ENCODE measurements at regions not wholly inside any gene's neighbourhood (a gene's known extent, or its start where the extent isn't known, plus 50 kb on each side); places are given as distances from the start of the nearest gene placed in this dataset.

DNA sequence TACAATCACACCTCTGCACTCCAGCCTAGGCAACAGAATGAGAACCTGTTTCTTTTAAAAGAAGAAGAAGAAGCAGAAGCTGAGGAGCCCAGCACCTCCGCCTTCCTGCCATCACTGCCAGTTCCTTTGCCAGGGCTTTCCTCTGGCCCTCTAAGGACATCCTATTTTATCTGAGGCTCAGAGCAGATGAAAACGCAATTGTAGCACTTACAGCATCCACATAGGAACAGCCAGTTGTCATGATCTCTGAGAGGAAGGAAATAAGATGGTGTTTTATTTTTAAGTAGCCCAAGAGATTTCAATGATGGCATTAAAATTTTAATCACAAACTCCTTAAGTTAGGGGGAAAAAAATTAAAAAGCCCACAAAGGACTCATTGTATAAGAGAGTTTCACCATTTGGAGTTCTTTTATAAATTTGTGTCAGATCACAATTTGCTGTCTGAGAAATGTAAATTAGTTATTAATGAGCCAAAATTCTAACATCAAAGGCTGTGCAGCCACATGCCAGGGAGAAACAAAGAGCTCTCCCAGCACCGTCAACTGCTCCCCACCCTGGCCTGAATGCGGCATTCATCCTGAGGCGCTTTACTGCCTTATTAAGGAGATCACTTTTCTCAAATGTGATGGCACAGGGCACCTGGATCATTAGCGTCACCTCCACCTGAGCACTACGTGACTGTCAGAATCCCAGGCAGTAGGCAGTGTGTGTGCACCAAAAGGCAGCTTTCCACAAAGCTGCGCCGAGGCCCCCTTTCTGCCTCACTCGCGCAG is 393.0 kb downstream of the FOXO1 start:
- no peak for DNase-seq

DNA sequence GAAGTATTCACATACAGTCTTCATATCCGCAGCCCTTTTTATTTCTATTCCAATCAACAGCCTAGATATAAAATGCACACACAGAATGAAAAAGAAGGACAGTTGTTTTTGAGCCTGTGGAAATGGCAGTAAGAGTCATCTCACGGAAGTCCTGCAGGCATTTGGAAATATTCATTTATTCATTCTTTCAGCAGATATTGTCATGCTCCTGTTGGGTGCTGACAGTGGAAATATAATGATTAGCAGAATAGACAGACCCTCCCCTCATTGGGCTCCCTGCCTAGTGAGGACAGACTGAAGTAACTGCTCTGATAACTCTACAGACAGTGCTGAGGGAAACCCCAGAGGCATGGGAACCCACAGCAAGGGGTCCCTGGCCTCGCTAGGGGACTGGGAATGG is 392.3 kb downstream of the FOXO1 start:
- DNase-seq: no peak

DNA sequence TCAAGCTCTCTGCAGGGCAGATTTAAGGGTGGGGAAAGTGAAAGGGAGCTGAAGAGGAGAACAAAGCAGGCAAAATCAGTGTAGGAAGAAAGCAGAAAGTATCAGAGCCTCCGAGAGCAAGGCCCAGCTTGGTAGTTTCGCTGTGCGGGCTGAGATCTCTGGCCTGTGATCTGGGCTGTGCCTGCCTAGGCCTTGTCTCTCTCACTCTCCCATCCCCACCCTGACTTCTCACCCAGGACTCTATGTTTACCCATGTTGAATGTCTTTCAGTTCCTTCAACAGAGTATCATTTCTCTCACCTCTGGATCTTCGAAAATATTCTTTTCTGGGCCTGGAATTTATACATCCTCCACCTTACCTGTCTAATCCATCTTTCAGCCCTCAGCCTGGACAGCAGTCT is 391.3 kb downstream of the FOXO1 start:
- no peak for DNase-seq

DNA sequence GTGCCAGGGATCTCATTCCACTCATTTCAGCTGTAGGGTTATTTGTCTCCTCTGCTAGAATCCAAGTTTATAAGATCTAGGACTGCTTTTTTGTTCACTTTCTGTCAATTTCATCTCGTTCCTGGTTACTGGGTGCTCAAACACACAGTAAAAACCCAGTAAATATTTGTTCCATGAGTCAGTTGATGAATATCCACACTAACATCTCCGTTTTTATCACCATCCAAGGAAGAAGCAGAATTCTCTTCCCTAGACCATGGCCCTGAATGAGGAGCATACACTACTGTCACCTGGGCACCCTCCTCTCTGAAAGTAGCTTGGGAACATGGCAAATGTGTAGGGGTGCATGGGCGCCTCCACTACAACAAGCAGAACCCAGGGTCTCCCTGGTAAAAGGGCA is 390.8 kb downstream of the FOXO1 start:
- DNase-seq: no peak

DNA sequence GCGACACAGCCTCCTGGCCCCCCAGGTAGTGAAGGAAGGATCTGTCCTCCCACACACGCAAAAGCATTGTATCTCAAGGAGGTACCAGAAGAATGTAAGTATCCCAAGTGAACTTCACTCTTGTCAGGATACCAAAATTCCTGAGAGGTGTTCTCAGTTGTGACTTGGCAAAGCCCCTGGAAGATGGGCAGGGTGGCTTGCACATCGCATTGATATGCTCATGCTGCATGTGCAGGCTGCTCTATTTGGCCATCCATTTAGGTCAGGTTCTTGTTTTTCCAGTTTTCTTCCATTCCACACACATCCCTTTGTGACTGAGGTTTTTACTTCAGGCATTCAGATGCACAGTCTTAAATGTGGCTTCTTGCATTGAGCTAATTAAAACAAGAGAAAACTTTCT is 382.8 kb downstream of the FOXO1 start:
- no peak for DNase-seq

DNA sequence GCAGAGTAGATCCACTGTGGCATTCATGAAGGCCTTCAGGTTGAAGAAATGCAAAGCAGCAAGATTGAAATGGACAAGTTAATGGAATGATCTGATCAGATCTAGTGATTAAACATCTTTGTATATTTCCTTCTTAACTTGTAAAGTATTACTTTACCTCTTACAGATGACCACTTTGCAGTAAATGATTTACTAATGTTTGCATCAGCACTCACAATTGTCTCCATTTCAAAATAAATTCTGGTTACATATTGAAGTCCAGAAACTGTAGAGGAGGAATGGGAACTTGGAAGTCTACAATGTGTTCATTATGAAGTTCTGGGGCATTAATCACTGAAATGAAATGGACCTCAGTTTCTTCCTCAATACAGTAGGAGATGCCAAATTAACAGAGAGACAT is 380.8 kb downstream of the FOXO1 start:
- DNase-seq: no peak

DNA sequence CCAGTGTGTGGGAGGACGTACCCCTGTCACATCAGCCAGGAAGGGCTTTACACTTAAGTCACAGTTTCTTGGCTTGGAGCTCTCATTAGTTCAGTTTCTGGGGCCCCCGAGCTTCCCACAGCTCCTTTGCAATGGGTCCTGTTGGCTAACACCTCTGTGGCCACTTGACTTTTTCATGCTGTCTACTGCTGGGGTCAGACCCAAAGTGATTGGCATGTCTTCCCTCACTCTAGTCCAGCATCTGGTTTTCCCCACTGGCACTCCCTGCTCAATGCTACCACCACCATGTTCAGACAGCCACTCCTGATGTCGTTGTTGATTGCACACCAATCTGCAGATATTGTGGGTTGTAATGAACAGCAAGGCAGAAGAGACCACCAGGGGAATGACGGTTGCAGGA is 379.0 kb downstream of the FOXO1 start:
- no peak for DNase-seq

DNA sequence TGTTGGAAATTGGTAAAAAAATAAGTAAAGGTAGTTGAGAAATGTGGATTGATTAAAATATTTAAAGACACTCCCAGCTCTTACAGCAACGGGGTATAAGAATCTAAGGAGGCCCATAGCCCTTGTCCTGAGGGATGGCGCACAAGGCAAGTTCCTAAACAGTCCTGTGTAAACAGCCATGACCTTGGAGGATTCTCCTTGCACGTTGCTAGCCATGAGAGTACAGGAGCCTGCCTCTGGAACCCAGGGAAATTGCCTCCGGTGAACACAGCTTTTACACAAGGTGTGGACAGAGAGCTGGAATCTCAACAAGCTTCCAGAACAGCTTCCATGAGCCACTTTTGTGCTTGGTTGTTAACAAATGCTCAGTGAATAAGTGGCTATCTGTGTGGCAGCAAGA is 378.2 kb downstream of the FOXO1 start:
- DNase-seq: no peak

DNA sequence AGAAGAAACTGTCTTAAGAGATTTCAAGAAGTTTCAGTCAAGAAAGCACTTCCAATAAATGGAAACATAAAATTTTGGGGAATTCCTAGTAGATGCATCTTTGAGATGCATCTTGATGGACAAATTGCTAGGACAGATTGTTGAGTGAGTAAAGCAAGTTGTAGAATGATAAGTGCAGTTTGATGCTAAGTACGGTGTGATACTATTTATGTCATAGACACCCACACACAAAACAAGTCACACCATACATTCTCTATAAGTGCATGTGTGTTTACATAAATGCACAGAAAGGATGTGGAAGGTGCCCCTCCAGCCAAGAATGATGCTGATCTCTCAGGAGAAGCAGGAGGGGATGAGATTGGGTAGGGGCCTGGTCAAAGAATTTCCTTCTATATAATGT is 375.7 kb downstream of the FOXO1 start:
- no peak for DNase-seq

DNA sequence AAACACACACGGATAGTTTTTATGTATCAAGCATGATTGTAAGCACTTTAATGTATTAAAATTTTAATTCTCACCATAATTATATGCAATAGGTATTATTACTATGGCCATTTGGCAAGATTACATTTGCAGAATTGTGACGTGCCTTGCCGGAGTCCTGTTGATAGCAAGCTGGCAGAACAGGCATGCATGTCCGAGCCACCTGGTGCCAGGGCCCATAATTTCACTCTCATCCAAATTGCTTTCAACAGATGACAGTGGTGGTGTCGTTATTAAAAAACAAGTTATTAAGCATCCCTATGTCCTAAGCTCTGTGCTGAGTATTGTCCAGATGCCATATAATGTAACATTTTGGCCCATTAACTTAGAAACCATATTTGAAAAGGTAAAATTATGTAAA is 374.3 kb downstream of the FOXO1 start:
- no peak for DNase-seq

DNA sequence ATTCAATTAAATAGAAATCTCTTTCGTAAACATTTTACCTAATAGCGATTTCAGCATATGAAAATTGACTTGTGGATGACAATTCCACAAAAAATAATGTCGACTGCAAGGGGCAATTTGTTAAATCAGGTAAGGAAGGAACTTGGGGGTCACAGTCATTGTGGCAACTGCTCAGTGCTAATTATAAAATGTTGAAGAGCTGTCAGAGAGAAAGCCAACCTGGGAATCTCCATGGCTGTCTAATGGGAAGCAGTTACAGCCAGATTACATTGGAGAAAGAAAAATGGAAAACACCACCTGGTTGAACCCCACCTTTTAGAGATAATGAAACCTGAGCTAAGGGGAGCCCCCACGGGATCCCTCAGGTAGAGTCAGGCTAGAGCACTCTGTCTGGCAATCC is 373.9 kb downstream of the FOXO1 start:
- no peak for DNase-seq

DNA sequence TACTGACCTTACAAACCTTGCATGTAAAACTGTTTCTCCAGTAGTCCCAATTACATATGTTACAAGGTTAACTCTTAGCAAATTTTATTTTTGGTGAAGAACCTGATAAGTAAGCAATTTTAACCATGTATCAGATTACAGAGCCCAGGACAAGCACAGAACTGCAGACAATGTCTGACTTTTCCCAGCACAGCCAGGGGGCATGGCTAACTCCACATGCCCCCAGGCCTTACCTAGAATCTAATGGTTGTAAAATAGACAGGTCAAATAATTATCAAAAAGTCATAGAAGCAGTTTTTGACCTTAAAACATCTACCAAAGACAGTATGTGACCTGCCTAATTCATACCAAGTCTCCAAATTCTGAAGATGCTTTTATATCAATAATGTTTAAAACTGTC is 364.1 kb downstream of the FOXO1 start:
- no peak for DNase-seq

DNA sequence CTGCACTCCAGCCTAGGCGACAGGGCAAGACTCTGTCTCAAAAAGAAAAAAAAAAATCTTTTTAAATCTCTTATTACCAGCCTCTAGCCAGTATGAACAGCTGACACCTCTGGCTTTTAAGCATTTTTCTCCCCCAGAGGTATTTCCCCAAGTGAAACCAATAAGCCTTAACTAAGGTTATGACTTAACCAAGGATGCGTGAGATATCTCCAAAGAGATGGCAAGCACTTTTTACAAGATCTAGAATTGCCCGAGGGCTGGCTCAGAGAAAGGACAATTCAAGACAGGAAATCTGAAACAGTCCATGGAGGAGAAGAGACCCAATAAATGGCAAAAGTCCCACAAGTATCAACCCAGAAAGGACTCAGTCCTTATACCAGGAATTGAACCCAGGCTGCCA is 362.1 kb downstream of the FOXO1 start:
- no peak for DNase-seq

DNA sequence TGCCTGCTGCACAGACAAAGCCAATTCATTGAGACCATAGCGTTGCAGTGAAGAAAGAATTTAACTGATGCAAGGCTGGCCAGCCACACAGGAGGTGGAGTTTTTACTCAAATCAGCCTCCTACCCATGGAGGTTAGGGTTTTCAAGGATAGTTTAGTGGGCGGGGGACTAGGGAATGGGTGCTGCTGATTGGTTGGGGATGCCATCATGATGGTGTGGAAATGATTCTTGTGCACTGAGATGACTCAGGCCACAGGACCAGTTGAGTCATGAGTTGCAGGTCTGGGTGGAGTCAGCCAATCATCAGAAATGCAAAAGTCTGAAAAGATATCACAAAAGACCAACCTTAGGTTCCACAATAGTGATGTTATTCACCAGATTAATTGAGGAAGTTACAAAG is 359.6 kb downstream of the FOXO1 start:
- no peak for DNase-seq

DNA sequence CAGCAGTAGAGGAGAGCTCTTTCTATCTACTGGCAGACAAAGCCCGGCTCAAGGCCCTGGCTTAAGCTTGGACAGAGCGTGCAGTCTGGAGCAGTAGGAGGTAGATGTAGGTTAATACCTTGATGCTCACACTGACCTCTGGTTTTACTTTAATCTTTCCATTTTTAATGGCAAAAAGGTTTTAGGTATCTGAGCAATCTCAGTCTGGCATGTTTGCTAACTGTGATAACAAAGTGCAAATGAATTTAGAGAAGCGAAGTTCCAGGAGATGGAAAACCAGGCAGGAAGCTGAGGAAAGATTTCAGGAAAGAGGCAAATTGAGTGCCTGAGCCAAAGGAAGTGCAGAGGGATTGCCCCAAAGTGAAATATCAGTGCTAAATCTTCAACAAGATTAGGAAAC is 356.6 kb downstream of the FOXO1 start:
- DNase-seq: no peak

DNA sequence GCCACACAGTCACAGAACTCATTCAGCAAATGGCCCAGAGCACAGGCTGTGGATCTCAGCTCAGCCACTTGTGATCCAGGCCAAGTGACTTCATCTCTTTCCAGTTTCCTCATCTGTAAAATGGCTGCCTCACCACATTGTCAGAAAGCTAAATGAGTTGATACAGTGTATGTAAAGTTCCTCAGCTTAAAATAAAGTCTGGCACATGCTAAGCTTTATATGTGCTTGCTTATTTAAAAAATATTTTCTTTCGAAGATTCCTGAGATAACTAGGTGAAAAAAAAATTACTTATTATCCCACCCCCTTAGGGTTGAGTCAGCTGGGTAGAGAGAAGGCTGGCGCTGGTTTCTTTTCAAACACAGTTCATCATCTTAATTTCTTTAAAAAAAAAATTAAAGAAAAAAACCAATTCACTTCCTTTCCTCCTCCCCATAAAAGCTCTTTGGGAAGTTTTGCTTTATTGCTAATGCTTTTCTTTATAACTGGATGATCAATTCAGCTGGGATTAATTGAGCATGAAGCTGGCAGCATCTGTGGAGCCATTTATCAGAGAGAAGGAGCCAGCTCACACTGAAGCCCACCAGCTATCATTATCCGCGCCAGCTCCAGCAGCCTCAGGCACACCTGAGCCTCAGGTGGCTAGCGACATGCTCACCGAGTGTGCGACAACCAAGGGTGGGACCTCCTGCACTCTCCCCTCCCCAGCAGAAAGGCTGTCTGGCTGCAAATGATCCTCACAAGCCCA is 354.9 kb downstream of the FOXO1 start:
- DNase-seq: no peak

DNA sequence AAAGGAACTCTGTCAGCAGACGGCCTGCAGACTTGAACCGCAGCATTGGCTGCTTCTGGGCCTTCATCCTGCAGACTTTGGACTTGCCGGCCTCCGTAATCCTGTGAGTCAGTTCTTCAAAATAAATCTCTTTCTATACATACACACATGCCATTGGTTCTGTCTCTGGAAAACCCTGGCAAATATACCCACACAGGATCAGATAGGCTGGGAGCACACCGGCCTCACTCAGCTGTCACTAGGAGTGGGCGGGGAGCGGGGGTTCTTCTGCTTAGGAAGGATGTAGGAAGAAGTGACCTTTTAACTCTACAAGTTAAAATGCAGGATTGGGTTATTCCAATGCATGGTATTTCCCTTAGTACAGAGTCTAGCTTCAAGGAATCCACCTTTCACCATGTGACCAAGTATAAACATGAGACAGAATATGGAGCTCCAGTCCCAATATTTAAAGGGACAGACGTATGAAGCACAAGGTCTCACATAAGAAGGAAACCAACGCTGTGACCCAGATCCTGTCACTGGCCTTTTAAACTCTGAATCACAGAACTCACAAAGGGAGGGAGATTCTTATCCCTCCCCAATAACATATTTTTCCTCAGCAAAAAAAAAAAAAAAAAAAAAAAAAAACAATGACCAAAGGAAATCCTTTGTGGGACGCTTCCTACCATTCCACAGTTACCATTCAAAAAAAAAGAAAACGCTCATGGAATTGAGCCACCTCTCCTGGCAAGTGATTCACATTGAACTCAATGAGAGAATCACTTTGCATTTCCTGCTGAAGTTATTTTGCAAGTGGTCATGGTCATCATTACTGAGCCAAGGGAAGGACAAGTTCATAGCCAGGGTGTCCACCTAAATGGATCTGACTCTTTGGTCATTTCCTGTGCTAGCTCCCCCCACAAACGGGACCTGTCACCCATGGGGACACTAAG is 352.9 kb downstream of the FOXO1 start:
- DNase-seq: no peak

DNA sequence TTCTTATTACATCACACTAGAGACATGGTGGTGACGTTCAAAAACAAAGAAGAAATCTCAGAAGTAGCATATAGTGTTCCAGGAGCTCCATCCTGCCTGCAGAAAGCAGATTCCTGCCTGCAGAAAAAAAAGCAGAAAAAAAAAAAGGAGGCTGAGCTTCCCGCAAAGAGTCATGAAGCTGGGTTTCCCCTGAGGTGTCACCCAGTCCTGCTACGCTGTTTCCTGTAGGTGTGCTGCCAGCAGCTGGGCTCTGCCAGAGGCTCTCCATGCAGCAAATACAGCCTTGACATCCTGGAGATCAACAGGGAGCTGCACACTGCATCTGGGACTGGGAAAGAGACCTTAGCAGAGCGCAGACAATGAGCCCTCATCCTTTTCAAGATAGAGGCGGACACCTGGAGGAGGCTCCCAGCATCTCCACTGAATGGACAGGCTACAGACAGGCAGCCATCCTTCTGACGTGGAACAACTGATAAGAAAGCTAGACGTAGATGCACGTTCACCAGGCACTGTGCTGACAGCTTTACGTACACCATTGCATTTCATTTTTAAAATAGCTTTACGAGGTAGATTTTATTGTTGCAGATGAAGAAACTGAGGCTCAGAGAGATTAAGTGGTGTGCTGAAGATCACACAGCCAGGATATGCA is 350.9 kb downstream of the FOXO1 start:
- no peak for DNase-seq

DNA sequence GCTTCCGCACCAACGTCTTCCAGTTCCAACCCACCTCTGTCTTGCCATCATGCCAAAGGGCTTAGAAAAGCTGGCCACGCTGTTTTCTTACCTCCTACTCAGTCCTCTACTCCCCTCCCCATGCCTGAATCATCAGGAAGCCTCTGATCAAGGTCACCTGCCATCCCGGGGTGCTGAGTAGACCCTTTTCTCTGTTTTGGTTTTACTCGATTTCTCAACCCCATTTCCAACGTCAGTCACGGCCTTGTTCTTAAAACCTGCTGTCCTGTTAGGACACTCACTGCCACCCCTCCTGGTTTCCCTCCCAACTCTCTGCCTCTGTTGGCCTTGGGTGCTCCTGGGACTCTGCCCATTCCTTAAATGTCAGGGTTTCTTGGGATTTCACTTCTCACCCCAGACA is 350.1 kb downstream of the FOXO1 start:
- DNase-seq: no peak

DNA sequence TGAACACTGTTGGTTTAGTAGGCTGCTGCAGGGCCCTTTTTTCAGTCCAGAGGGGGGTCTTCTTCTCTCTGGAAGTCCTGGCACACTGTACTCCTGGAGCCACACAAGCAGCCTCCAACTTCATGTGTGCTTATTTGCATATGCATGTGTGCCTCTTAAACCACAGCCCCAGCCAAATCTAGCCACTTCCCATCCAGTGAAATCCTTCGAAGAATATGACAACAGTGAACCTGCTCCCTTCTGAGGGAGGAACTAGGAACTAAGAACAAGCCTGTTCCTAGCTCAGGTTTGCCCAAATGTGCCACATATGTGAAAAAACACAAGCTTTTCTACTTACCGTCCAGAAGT is 348.5 kb downstream of the FOXO1 start:
- no peak for DNase-seq

DNA sequence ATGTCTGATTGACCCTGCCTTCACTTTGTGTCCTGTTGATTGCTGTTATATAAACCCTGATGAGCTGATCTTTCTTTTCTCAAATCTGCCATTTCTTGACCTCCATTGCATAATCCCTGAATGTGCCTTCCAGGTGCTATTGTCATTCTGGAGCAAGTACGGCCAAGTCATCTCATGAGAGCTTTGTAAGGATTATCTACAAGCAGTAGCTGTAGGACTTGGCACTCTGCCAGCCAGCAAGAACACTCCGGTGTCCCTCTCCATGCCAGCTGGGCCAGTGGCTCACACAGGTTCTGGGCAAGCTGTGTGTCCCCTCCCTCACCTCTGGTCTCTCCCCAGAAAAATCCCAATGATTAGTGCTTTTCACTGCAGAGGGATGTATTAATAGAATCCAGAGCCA is 348.1 kb downstream of the FOXO1 start:
- DNase-seq: no peak

DNA sequence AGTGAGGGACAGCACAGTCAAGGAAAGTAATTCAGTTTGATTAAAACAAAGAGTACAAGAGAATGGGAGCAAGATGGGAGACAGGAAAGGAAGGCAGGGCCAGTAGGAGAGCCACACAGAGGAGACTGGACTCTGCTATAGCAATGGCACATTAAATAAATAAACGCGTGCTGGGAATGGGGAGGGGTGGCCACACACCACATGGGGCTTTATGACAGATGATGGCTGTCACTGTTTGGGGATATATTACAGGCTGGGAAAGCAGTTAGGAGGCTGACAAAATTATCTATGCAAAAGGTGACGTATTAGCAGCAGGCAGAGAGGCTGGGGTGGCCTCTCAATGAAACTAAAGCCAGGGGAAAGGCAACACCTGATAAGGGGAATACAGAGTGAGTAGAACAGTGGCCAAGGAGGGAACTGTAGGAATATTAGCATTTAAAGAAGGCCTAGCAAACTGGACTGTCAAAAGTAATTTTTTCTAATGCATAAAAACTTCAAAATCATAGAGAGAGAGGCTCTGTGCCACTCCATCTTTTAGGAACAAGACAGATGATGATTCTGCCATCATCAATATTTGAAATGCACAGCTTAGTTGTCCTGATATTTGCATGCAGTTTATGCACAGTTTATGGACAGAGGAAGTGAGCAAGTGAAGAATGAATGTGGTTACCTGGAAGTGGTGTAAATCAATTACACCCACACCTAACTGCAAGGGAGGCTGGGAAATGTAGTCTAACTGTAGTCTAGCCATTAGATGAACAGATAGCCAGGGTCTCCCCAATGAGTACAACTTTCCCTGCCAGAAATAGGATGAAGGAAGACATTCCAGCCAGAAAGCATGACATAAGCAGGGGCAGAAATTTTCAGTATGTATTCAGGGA is 346.5 kb downstream of the FOXO1 start:
- no peak for DNase-seq
